NCI-H2227 treated with DMSO at 0.1 percent for 48 hours (cell line): ENCODE measurements at regions not wholly inside any gene's neighbourhood (a gene's known extent, or its start where the extent isn't known, plus 50 kb on each side); places are given as distances from the start of the nearest gene placed in this dataset.

Source experiments
- DNase-seq: peaks from one replicate; lab custom pipeline; 2025; lab: John Stamatoyannopoulos, UW

- DNase-seq = no peak
Measured at GRCh38 chr2:181149056-181149455, 168.7 kb downstream of the UBE2E3 start.

GRCh38 chr2:181152226-181152625 lies 171.8 kb downstream of the UBE2E3 start:
- DNase-seq = no peak

GRCh38 chr2:181152701-181153100 lies 172.3 kb downstream of the UBE2E3 start:
- no peak for DNase-seq

GRCh38 chr2:181153886-181154285 lies 173.5 kb downstream of the UBE2E3 start:
- peak; percentile 82 for DNase-seq

- DNase-seq = no peak
Measured at GRCh38 chr2:181157326-181157725, 176.9 kb downstream of the UBE2E3 start.

- DNase-seq = no peak
Measured at GRCh38 chr2:181158427-181158826, 178.0 kb downstream of the UBE2E3 start.

- DNase-seq = no peak
Measured at GRCh38 chr2:181161615-181162014, 181.2 kb downstream of the UBE2E3 start.

- no peak for DNase-seq
Measured at GRCh38 chr2:181163139-181163538, 182.7 kb downstream of the UBE2E3 start.

GRCh38 chr2:181163691-181164090 lies 183.3 kb downstream of the UBE2E3 start:
- no peak for DNase-seq

GRCh38 chr2:181164699-181165098 lies 184.3 kb downstream of the UBE2E3 start:
- no peak for DNase-seq

GRCh38 chr2:181165199-181165868 lies 184.9 kb downstream of the UBE2E3 start:
- no peak for DNase-seq

GRCh38 chr2:181169503-181169902 lies 189.1 kb downstream of the UBE2E3 start:
- no peak for DNase-seq

GRCh38 chr2:181170256-181170655 lies 189.9 kb downstream of the UBE2E3 start:
- no peak for DNase-seq

- DNase-seq = no peak
Measured at GRCh38 chr2:181172676-181173075, 192.3 kb downstream of the UBE2E3 start.

GRCh38 chr2:181174611-181175580 lies 194.5 kb downstream of the UBE2E3 start:
- DNase-seq = peak; percentile 20

- DNase-seq = no peak
Measured at GRCh38 chr2:181176540-181176939, 196.1 kb downstream of the UBE2E3 start.

GRCh38 chr2:181177376-181177775 lies 197.0 kb downstream of the UBE2E3 start:
- no peak for DNase-seq

- no peak for DNase-seq
Measured at GRCh38 chr2:181178130-181178529, 197.7 kb downstream of the UBE2E3 start.

GRCh38 chr2:181178823-181179412 lies 198.5 kb downstream of the UBE2E3 start:
- DNase-seq = no peak

- DNase-seq = no peak
Measured at GRCh38 chr2:181183878-181184542, 203.6 kb downstream of the UBE2E3 start.

- DNase-seq = no peak
Measured at GRCh38 chr2:181185421-181185820, 205.0 kb downstream of the UBE2E3 start.

- DNase-seq = no peak
Measured at GRCh38 chr2:181185948-181186347, 205.5 kb downstream of the UBE2E3 start.
